Activated T-cell treated with anti-CD3 and anti-CD28 coated beads, Interleukin-2, amount 50 U/mL, for 48 hours (primary cell): ENCODE measurements at regions not wholly inside any gene's neighbourhood (a gene's known extent, or its start where the extent isn't known, plus 50 kb on each side); places are given as distances from the start of the nearest gene placed in this dataset.

Source experiments
- DNase-seq, 2 experiments: peaks; one replicate each; pipeline ENCODE4 v3.0.0-alpha.2; 2020

GRCh38 chr21:27653481-27653880 lies 686.6 kb upstream of the ADAMTS5 start:
- DNase-seq: no peak

DNA sequence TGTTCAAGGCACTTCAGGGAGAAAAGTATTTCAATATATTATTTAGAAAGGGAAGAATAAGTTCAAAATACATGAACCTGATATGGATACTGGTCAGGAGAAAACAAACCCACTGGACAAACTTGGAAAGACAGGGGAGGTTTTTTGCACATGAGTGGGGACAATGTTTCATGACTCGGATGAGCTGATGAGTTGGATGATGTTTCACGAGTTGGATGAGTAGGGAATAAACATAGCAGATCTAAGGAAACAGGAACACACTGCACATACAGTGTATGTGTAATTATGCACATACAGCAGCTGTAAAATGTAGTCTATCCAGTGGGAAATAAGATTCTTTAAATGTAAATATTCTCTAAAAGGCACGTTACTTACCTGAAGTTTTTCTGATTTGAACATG lies 682.9 kb upstream of the ADAMTS5 start:
- no peak for DNase-seq

- DNase-seq: no peak
These were observed 682.4 kb upstream of the ADAMTS5 start for GRCh38 chr21:27649323-27649722.

- DNase-seq: no peak
These were observed 681.7 kb upstream of the ADAMTS5 start for GRCh38 chr21:27648560-27648959.

DNA sequence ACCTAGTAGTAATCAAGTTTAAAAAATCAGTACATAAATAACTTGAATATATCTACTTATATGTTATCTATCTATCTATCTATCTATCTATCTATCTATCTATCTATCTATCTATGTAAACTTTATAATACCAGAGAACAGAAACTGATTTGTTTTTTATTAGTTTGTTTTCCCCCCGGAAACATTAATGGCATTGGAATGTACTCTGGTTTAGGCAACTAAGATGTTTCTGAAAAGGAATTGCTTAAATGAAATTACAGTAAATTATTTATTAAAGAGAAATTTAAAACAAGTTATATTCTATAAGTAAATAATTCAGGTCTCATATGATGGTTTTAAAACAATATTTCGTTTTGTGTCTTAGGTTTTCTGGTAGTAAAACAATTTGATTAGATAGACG lies 681.0 kb upstream of the ADAMTS5 start:
- DNase-seq: no peak

DNA sequence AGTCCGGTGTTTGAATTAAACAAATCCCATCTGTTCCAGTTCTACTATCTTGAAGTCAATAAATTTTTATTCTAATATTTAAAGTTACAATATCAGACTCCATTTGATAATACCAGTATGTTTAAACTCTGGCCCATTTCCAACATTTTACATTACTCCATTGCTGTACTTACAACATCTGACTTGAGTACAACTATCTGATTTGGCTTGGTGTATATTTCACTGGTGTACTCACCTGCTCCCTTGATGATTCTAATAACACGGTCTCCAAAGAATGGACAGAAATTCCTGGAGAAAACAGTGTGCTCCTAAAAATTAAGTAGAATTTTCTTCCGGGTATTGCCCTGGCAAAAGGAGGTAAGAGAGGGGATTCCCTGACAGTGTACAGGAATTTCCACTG lies 680.5 kb upstream of the ADAMTS5 start:
- DNase-seq: no peak

- DNase-seq: no peak
These were observed 679.8 kb upstream of the ADAMTS5 start for GRCh38 chr21:27646691-27647090.

DNA sequence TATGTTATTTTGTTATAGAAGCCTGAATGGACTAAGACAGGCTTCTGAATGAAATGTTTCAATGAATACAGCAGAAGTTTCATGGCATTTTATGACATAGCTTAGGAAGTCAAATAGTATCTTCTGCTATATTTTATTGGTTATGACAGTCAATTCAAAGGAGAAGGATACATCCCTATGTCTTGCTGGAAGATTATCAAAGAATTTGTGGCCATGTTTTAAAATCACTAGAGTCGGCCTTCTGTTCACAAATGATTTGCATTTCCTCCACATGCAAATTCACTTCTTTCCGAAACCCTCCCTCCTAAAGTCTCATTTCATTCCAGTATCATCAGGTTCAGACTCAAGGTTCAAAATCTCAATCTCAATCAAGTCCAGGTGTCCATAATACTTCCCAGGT lies 679.2 kb upstream of the ADAMTS5 start:
- no peak for DNase-seq

- no peak for DNase-seq
These were observed 678.4 kb upstream of the ADAMTS5 start for GRCh38 chr21:27645285-27645684.

GRCh38 chr21:27643326-27643725 lies 676.4 kb upstream of the ADAMTS5 start:
- DNase-seq: no peak

GRCh38 chr21:27639286-27639685 lies 672.4 kb upstream of the ADAMTS5 start:
- no peak for DNase-seq

- DNase-seq: no peak
These were observed 669.8 kb upstream of the ADAMTS5 start for GRCh38 chr21:27636656-27637055.

DNA sequence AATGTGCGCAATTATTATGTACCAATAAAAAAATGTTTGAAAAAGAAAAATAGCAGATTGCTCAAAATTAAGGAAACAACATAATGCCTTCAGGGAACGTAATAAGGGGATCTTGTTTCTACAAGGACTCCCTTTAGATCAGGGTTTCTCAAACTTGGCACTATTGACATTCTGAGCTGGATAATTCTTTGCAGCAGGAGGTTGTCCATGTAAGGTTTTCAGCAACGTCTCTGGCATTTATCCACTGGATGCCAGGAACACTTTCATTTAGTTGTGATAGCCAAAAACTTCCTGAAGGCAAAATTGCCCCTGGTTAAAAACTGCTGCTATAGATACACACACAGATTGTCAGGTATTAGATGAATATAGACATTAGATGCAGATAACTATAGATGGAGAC lies 666.7 kb upstream of the ADAMTS5 start:
- DNase-seq: no peak

DNA sequence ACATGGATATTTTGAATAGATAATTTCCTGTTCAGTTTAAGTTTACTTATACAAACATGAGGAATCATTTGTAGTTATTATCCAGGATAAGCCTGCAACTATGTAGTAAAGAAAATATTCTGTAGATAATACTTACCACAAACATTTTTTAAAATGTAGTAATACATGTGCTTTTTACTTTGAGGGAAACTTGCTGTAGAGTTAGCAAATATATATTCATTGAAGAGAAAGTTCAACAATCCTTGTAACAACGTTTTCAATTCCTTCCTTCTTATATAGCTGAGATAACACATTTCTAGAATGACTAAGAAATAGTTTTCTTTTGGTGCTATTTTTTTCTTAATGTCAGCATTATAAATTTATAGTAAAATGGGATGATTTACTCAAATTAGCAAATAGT lies 664.6 kb upstream of the ADAMTS5 start:
- DNase-seq: no peak

DNA sequence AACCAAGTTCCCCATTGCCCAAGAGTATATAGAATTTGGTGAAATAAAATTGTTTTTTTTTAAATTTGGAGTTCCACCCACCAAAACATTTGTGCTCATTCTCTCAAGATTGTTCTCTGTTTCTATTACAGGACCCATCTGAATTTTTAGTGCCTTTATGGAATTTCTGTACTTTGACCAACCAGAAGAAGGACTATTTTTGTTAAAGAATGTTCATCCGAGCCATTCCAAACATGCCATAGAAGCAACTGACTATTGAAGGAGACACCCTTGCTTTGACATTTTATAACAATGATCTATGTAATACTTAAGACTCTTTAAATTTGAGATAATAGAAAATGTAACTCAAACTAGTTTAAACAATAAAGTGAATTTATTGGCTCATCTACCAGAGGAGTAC lies 655.7 kb upstream of the ADAMTS5 start:
- DNase-seq: no peak

- DNase-seq: no peak
These were observed 647.3 kb upstream of the ADAMTS5 start for GRCh38 chr21:27614231-27614630.

- no peak for DNase-seq
These were observed 639.5 kb upstream of the ADAMTS5 start for GRCh38 chr21:27606422-27606821.

DNA sequence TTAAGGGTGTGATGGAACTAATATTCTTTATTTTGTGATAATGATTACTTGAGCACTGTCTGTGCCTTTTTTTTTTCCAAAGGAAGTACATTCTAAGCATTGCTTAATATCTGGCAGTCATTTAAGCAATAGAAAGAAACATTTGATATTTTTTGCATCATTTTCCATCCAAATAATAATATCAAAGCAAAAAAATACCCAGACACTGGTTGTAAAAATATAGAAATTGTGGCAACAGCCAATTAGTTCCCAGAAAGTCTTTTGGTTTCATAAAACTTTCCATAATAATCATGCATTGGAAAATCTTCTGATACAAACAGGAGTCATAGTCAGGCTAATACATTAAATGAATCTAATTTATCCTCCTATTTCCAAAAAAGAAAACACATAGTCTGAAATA lies 629.3 kb upstream of the ADAMTS5 start:
- DNase-seq: no peak

- DNase-seq: no peak
These were observed 628.8 kb upstream of the ADAMTS5 start for GRCh38 chr21:27595716-27596115.

GRCh38 chr21:27590271-27590670 lies 623.4 kb upstream of the ADAMTS5 start:
- DNase-seq: no peak

DNA sequence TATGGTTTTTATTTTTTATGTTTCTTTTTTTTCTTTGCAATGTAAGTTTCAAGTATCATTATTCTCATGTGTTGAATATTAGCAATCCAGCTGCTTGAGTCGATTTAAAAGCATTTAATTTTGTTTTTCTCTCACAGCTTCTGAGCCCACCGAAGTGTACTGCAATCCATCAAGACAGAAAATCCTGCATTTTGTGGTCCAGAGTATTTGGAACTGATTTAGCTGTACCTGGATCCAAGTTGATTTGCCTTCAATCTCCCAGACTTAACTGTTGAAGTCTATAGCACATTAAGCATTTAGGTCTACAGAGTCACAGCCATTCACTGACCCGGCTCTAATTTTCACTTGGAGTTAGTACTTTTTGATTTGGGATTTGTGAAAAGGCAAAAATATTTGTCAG lies 622.9 kb upstream of the ADAMTS5 start:
- no peak for DNase-seq

DNA sequence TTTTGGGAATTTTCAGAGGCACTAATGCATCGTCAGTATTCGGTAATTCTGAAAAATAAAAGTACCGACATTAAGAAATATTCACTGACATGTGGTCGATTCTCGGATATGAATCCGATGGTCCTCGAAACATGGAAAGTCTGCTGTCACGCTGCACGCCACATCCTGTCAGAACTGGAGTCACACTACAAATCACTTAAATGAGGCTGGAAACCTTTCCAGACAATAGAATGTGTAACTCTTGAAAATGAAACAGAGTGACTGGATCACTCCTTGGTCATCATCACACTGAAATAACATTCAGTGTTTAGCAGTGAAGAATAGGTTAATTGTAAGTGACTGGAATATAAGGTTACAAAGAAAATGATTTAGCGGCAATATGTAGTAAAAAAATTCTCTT lies 620.1 kb upstream of the ADAMTS5 start:
- no peak for DNase-seq

DNA sequence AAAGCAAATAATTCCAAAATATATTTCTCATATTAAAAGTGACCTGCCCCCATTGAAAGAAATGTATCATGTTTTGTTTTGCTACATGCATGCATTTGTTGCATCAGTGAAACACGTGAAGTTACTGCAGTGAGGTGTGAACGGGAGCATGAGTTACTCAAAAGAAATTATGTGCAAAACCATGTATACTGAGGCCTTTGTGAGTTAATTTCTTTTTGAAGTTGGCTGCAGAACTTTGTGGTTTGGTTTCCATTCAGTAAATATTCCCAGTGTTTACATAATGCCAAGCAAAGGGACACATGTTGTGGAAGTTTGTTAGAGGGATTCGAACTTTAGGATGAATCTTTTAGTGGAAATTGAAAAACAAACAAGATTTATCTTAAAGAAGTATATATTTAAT lies 619.4 kb upstream of the ADAMTS5 start:
- no peak for DNase-seq

- no peak for DNase-seq
These were observed 617.4 kb upstream of the ADAMTS5 start for GRCh38 chr21:27584256-27584655.

GRCh38 chr21:27582948-27583430 lies 616.1 kb upstream of the ADAMTS5 start:
- DNase-seq: no peak
